ENCODE measurements at regions not wholly inside any gene's neighbourhood (a gene's known extent, or its start where the extent isn't known, plus 50 kb on each side); places are given as distances from the start of the nearest gene placed in this dataset.
"Not testable (repeated sequence)": the region's sequence is repeated elsewhere in the genome, so short reads cannot be mapped to it uniquely, and the experiment has no call there.

- Histone ChIP-seq H3K79me1 (ENCODE audit: insufficient read depth, low read depth, low read length, poor library complexity, severe bottlenecking) (no peaks in the 10 kb centered on the region), H4K5ac (ENCODE audit: insufficient read length, low read depth, low read length) (no peak overlapping the region), H4K8ac (replicated peaks; ENCODE audit: insufficient read length, low read depth, low read length) (no peak overlapping the region), H2BK20ac (ENCODE audit: low read depth, low read length, poor library complexity, severe bottlenecking) (no peak overlapping the region), H3K4ac (ENCODE audit: low read depth, low read length) (no peak overlapping the region), H3K14ac (ENCODE audit: insufficient read depth, low read length) (no peak overlapping the region), H2BK120ac (ENCODE audit: low read depth, low read length, poor library complexity, severe bottlenecking) (no peak overlapping the region), H3K27ac (ENCODE audit: insufficient read length, low read depth, low read length) (no peak overlapping the region), H3K18ac (ENCODE audit: insufficient read length, low read depth, low read length) (no peak overlapping the region), H3K23ac (ENCODE audit: insufficient read length, low read depth, low read length) (no peak overlapping the region), H2AK5ac (ENCODE audit: insufficient read length, low read length) (no peak overlapping the region), H3K9me3 (ENCODE audit: control insufficient read depth, low read depth, low read length) (no peaks in the 10 kb centered on the region), H2BK12ac (ENCODE audit: insufficient read length, low read depth, low read length) (no peak overlapping the region), H4K20me1 (ENCODE audit: control insufficient read depth, insufficient read depth, insufficient read length) (no peaks in the 10 kb centered on the region), H3K56ac (ENCODE audit: insufficient read length, low read depth, low read length) (no peak overlapping the region), H4K91ac (ENCODE audit: insufficient read length, low read depth, low read length) (no peak overlapping the region), H3K79me2 (ENCODE audit: insufficient read depth, low read length) (no peaks in the 10 kb centered on the region), H2AFZ (ENCODE audit: low read length) (no peak overlapping the region), H3K4me1 (ENCODE audit: insufficient read depth, low read length) (no peaks in the 10 kb centered on the region), H2BK5ac (ENCODE audit: insufficient read length, low read length) (no peak overlapping the region), H3K9ac (ENCODE audit: extremely low read depth, insufficient read length, low read length) (no peak overlapping the region), H3K4me2 (ENCODE audit: insufficient read depth, insufficient read length, low read length) (no peak overlapping the region), H2BK15ac (ENCODE audit: low read depth, low read length) (no peak overlapping the region), H3T11ph (ENCODE audit: low read length) (no peak overlapping the region), H3K23me2 (ENCODE audit: insufficient read length, low read depth, low read length, poor library complexity, severe bottlenecking) (no peaks in the 10 kb centered on the region), H3K27me3 (ENCODE audit: insufficient read depth, low read length) (0 out of 2 replicates have a peak, but pooled peaks cover 3% of the 10 kb centered on the region)
- peaks cover 14 to 19% of the 10 kb centered on the region in 2 experiments for H3K4me1 Mint-ChIP-seq
- H3K36me3 Mint-ChIP-seq (ENCODE audit: insufficient read depth in 1 of 3, low read depth in 3 of 3) = peaks cover 12 to 22% (median 15%) of the 10 kb centered on the region in 3 experiments
- WGBS (ENCODE audit: extremely low coverage, insufficient read length, low lambda C conversion rate) = no CpG with 5 or more reads among the region's 3 CpGs
- DNase-seq = no peak
- peaks cover 19 to 21% of the 10 kb centered on the region in 2 experiments for H3K9me3 Mint-ChIP-seq
- H3K27ac Mint-ChIP-seq = peak overlapping the region in 1 of 3 experiments; percentile 13; a peak in 1 of 7 replicates
- H3K4me3 Mint-ChIP-seq = no peak overlapping the region
- TF ChIP-seq CTCF (conservative IDR thresholded peaks at IDR 0.05) = no peak
- H3K27me3 Mint-ChIP-seq (ENCODE audit: low read depth) = no peaks in the 10 kb centered on the region; the same call in 1 of the 2 replicates
Observed at GRCh38 chr2:234156326-234156725, 105.8 kb downstream of the SPP2 start.

GRCh38 chr2:234152835-234153234 is 102.3 kb downstream of the SPP2 start:
- Mint-ChIP-seq H3K4me1 (peaks cover 7 to 11% of the 10 kb centered on the region in 2 experiments), H3K9me3 (peaks cover 19 to 21% of the 10 kb centered on the region in 2 experiments), H3K36me3 (ENCODE audit: insufficient read depth in 1 of 3, low read depth in 3 of 3) (peaks cover 11 to 22% (median 15%) of the 10 kb centered on the region in 3 experiments)
- not testable (repeated sequence) for H3K79me2 ChIP-seq (ENCODE audit: insufficient read depth, low read length); H3K79me1 ChIP-seq (ENCODE audit: insufficient read depth, low read depth, low read length, poor library complexity, severe bottlenecking); H2AFZ ChIP-seq (ENCODE audit: low read length); H2BK15ac ChIP-seq (ENCODE audit: low read depth, low read length); H3K27me3 Mint-ChIP-seq (ENCODE audit: low read depth); H4K91ac ChIP-seq (ENCODE audit: insufficient read length, low read depth, low read length); H3K4me1 ChIP-seq (ENCODE audit: insufficient read depth, low read length); H3K14ac ChIP-seq (ENCODE audit: insufficient read depth, low read length); H3K9ac ChIP-seq (ENCODE audit: extremely low read depth, insufficient read length, low read length); H3K4me2 ChIP-seq (ENCODE audit: insufficient read depth, insufficient read length, low read length); H3K23ac ChIP-seq (ENCODE audit: insufficient read length, low read depth, low read length); H3K27ac Mint-ChIP-seq; H2AK5ac ChIP-seq (ENCODE audit: insufficient read length, low read length); H3K23me2 ChIP-seq (ENCODE audit: insufficient read length, low read depth, low read length, poor library complexity, severe bottlenecking); DNase-seq; H3K18ac ChIP-seq (ENCODE audit: insufficient read length, low read depth, low read length); H2BK12ac ChIP-seq (ENCODE audit: insufficient read length, low read depth, low read length); H2BK20ac ChIP-seq (ENCODE audit: low read depth, low read length, poor library complexity, severe bottlenecking); H4K20me1 ChIP-seq (ENCODE audit: control insufficient read depth, insufficient read depth, insufficient read length); H3T11ph ChIP-seq (ENCODE audit: low read length); H3K27me3 ChIP-seq (ENCODE audit: insufficient read depth, low read length); H4K5ac ChIP-seq (ENCODE audit: insufficient read length, low read depth, low read length); H4K8ac ChIP-seq (replicated peaks; ENCODE audit: insufficient read length, low read depth, low read length); H2BK5ac ChIP-seq (ENCODE audit: insufficient read length, low read length); H3K56ac ChIP-seq (ENCODE audit: insufficient read length, low read depth, low read length); H3K4me3 Mint-ChIP-seq; H2BK120ac ChIP-seq (ENCODE audit: low read depth, low read length, poor library complexity, severe bottlenecking); H3K9me3 ChIP-seq (ENCODE audit: control insufficient read depth, low read depth, low read length); H3K4ac ChIP-seq (ENCODE audit: low read depth, low read length); H3K27ac ChIP-seq (ENCODE audit: insufficient read length, low read depth, low read length)
- no CpG with 5 or more reads among the region's 2 CpGs for WGBS (ENCODE audit: extremely low coverage, insufficient read length, low lambda C conversion rate)

All from H9 (cell line).